Aorta (tissue), 5 donors: ENCODE measurements at regions not wholly inside any gene's neighbourhood (a gene's known extent, or its start where the extent isn't known, plus 50 kb on each side); places are given as distances from the start of the nearest gene placed in this dataset.
"Not testable (repeated sequence)": the region's sequence is repeated elsewhere in the genome, so short reads cannot be mapped to it uniquely, and the experiment has no call there.

Experiments
- ATAC-seq: fragments of 200-7000 bp; cut with Tn5 transposase; one replicate; pipeline ENCODE4 v1.9.1; 2022; ENCODE audit warnings: moderate library complexity; ENCODE audit not compliant: low FRiP score
- DNase-seq, 2 donors: peaks; one replicate each; pipeline ENCODE4 v3.0.0-alpha.2; 2020
- H3K27ac ChIP-seq, 2 donors: one replicate each; pipeline ENCODE4 v1.5.1; 2013; ENCODE audit warnings: low read length in 2 of 2, mild to moderate bottlenecking in 2 of 2, moderate library complexity in 2 of 2, control low read depth in 1 of 2, inconsistent platforms in 1 of 2, low read depth in 1 of 2
- H3K27me3 ChIP-seq, 2 donors: one replicate each; pipeline ENCODE4 v1.6.1; 2013; ENCODE audit warnings: control low read depth in 1 of 2, low read length in 1 of 2, mild to moderate bottlenecking in 1 of 2, moderate library complexity in 1 of 2; ENCODE audit not compliant: insufficient read depth in 2 of 2, control insufficient read depth in 1 of 2
- H3K36me3 ChIP-seq, 2 donors: one replicate each; pipeline ENCODE4 v1.6.1; 2013; ENCODE audit warnings: control low read depth in 1 of 2, low read length in 1 of 2, mild to moderate bottlenecking in 1 of 2; ENCODE audit not compliant: insufficient read depth in 2 of 2, control insufficient read depth in 1 of 2
- H3K4me1 ChIP-seq, 2 donors: one replicate each; pipeline ENCODE4 v1.6.1; 2013; ENCODE audit warnings: low read length in 2 of 2, control low read depth in 1 of 2, mild to moderate bottlenecking in 1 of 2, moderate library complexity in 1 of 2; ENCODE audit not compliant: insufficient read depth in 2 of 2, control insufficient read depth in 1 of 2
- H3K4me3 ChIP-seq, 2 donors: one replicate each; pipeline ENCODE4 v1.5.1; 2013; ENCODE audit warnings: low read length in 2 of 2, control low read depth in 1 of 2, mild to moderate bottlenecking in 1 of 2
- H3K9me3 ChIP-seq: one replicate; pipeline ENCODE4 v1.6.1; 2013; ENCODE audit warnings: mild to moderate bottlenecking, low read length; ENCODE audit not compliant: control insufficient read depth
- WGBS, 2 donors: extraction: QIAGEN DNeasy Blood & Tissue Kit; methylation state at CpG; one replicate each; pipeline ENCODE4 v1.1.7; 2013; 5-methylcytosine and 5-hydroxymethylcytosine counted together
- intact Hi-C, 2 donors: fragments of 100-400 bp; cut with DNase I; formaldehyde crosslinking; loops; one replicate each; pipeline versions ENCODE4 v1.14.2 to v1.15.0; 2022
- donor health status: healthy with polysubstance abuse.
- donor health status: Bipolar disorder and iron deficiency.
- donor health status: DM: no; HTN: no; CAD: no.
- donor health status: DM: no; HTN: no; CAD: no.
- donor health status: DM: yes; HTN: yes; CAD: no.

DNA sequence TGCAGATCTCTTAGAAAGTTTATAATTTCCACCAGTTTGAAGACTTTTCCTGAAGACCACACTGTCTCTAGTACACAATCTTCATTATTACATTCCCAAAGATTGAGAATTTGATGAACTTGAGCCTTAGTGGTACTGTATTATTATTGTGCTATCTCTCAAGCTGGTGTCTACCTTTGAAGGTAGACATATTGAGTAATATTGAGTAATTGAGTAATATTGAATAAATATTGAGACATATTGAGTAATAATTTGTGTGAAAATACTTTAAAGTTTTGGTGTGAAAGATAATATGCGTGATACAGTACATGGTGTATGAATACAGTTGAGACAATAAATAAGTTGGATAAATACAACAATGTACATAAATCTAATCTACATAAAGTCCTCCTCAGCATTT, 613.1 kb upstream of the ADGRL2 start:
- ATAC-seq (no peak), DNase-seq (no peak)
- Histone ChIP-seq H3K9me3 (no peaks in the 10 kb centered on the region), H3K27me3 (no peaks in the 10 kb centered on the region), H3K4me3 (no peak overlapping the region), H3K36me3 (no peaks in the 10 kb centered on the region), H3K27ac (no peak overlapping the region), H3K4me1 (no peaks in the 10 kb centered on the region)
- WGBS, 2 donors: 93 to 95% methylated on average over 1 of the region's 1 CpG
- intact Hi-C loops: no loop called here

- no peak for ATAC-seq
Observed at GRCh38 chr1:81186261-81186660, 614.5 kb upstream of the ADGRL2 start.

GRCh38 chr1:81183553-81183952, 617.2 kb upstream of the ADGRL2 start:
- no peaks in the 10 kb centered on the region for H3K27me3 ChIP-seq
- DNase-seq (no peak), ATAC-seq (no peak)
- H3K4me3 ChIP-seq: no peak overlapping the region
- intact Hi-C loops: no loop called here
- no peak overlapping the region for H3K27ac ChIP-seq
- no peaks in the 10 kb centered on the region for H3K4me1 ChIP-seq
- H3K9me3 ChIP-seq: no peaks in the 10 kb centered on the region
- 90% methylated on average over 1 of the region's 1 CpG for WGBS, 2 donors
- H3K36me3 ChIP-seq: no peaks in the 10 kb centered on the region

More at GRCh38 chr1:81186261-81186660, 614.5 kb upstream of the ADGRL2 start:
- intact Hi-C loops: no loop called here
- no peaks in the 10 kb centered on the region for H3K36me3 ChIP-seq
- no peak for DNase-seq
- H3K27ac ChIP-seq: no peak overlapping the region
- WGBS, 2 donors: 68 to 74% methylated on average over 2 of the region's 2 CpGs
- H3K4me1 ChIP-seq: no peaks in the 10 kb centered on the region
- no peaks in the 10 kb centered on the region for H3K9me3 ChIP-seq
- no peaks in the 10 kb centered on the region for H3K27me3 ChIP-seq
- no peak overlapping the region for H3K4me3 ChIP-seq

- no peaks in the 10 kb centered on the region for H3K9me3 ChIP-seq
- DNase-seq: no peak
- H3K27me3 ChIP-seq: no peaks in the 10 kb centered on the region
- H3K4me1 ChIP-seq: no peaks in the 10 kb centered on the region
- H3K4me3 ChIP-seq: no peak overlapping the region
- H3K27ac ChIP-seq: no peak overlapping the region
- intact Hi-C loops: no loop called here
- WGBS, 2 donors: 81 to 83% methylated on average over 6 of the region's 6 CpGs
- no peaks in the 10 kb centered on the region for H3K36me3 ChIP-seq
- no peak for ATAC-seq
Observed at GRCh38 chr1:81183051-81183450, 617.7 kb upstream of the ADGRL2 start.

DNA sequence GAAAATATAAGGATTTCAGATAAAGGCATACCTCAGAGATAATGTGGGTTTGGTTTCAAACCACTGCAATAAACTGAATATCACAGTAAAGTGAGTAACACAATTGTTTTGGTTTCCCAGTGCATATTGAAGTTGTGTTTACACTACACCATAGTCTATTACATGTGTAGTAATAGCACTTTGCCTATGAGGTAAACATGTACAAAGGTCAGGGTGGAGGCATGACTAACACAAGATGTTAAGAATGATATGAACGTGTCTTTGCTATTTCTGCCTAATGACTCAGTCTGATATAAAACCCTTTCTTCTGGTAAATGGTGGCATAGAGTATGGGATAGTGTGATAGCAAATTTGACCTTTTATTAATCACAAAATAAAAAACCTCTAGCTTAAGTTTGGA, 621.5 kb upstream of the ADGRL2 start:
- peaks cover 3% of the 10 kb centered on the region for H3K9me3 ChIP-seq
- H3K27ac ChIP-seq: no peak overlapping the region
- intact Hi-C loops: no loop called here
- H3K36me3 ChIP-seq: no peaks in the 10 kb centered on the region
- no peak for ATAC-seq
- H3K27me3 ChIP-seq: no peaks in the 10 kb centered on the region
- DNase-seq: no peak
- no peak overlapping the region for H3K4me3 ChIP-seq
- WGBS, 2 donors: 14 to 38% methylated on average over 1 of the region's 1 CpG
- H3K4me1 ChIP-seq: no peaks in the 10 kb centered on the region

DNA sequence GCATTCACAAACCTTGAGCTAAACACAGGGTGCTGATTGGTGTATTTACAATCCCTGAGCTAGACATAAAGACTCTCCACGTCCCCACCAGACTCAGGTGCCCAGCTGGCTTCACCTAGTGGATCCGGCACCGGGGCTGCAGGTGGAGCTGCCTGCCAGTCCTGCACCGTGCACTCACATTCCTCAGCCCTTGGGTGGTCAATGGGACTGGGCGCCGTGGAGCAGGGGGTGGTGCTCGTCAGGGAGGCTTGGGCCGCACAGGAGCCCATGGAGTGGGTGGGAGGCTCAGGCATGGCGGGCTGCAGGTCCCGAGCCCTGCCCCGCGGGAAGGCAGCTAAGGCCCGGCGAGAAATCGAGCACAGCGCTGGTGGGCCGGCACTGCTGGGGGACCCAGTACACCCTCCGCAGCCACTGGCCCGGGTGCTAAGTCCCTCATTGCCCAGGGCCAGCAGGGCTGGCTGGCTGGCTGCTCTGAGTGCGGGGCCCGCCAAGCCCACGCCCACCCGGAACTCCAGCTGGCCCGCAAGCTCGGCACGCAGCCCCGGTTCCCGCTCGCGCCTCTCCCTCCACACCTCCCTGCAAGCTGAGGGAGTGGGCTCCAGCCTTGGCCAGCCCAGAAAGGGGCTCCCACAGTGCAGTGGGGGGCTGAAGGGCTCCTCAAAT, 622.2 kb upstream of the ADGRL2 start:
- H3K36me3 ChIP-seq, H3K4me1 ChIP-seq, ATAC-seq, intact Hi-C loops, H3K9me3 ChIP-seq, H3K27ac ChIP-seq, H3K27me3 ChIP-seq, H3K4me3 ChIP-seq: not testable (repeated sequence)
- peak in 1 of 2 donors; percentile 50 for DNase-seq
- 88 to 98% methylated on average over 8 to 25 of the region's 30 CpGs for WGBS, 2 donors

DNA sequence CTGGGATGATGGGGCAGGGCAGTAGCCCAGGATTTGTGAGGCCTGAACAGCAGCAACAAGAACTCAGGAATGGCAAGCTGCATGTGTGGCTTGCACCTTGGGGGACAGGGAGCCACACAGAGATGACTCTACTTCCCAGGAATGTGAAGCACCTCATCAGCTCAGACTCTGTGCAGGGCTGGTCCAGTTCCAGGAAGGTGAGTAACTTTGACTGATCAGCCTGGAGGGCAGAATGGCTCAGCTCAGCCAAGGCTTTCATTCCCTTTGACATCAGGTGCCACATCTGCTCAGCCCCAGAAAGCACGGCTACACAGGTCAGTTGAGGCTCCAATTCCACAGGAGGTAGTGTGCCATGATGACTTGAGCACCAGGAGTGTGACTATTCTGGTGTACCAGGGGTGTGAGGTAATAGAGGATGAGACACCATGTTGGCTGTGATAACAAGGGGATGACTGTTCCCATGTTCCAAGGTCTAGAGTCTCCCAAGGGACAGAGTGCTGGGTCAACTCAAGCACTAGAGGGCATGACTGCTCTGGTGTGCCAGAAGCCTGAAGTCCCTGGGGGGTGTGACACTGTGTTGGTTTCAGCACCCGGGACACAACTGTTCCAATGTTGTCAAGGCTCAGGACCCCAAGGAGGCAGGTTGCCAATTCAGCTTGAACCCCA, 625.8 kb upstream of the ADGRL2 start:
- no peak overlapping the region for H3K4me3 ChIP-seq
- no peaks in the 10 kb centered on the region for H3K27me3 ChIP-seq
- 90 to 94% methylated on average over 2 of the region's 2 CpGs for WGBS, 2 donors
- intact Hi-C loops: no loop called here
- ATAC-seq: no peak
- H3K36me3 ChIP-seq: no peaks in the 10 kb centered on the region
- DNase-seq: no peak
- peaks cover 5% of the 10 kb centered on the region for H3K9me3 ChIP-seq
- H3K4me1 ChIP-seq: no peaks in the 10 kb centered on the region
- H3K27ac ChIP-seq: no peak overlapping the region

- no peak for ATAC-seq
- no peak overlapping the region for H3K27ac ChIP-seq
- no peak for DNase-seq
Observed at GRCh38 chr1:81174052-81174451, 626.7 kb upstream of the ADGRL2 start.

GRCh38 chr1:81172483-81172882, 628.3 kb upstream of the ADGRL2 start:
- WGBS, 2 donors: 93 to 95% methylated on average over 2 of the region's 2 CpGs

More at GRCh38 chr1:81174052-81174451, 626.7 kb upstream of the ADGRL2 start:
- Histone ChIP-seq H3K36me3 (no peaks in the 10 kb centered on the region), H3K4me1 (no peaks in the 10 kb centered on the region), H3K9me3 (peaks cover 5% of the 10 kb centered on the region), H3K4me3 (no peak overlapping the region), H3K27me3 (no peaks in the 10 kb centered on the region)
- intact Hi-C loops: no loop called here
- WGBS, 2 donors: 97 to 100% methylated on average over 2 of the region's 2 CpGs

More at GRCh38 chr1:81172483-81172882, 628.3 kb upstream of the ADGRL2 start:
- no peak overlapping the region for H3K4me3 ChIP-seq
- no peaks in the 10 kb centered on the region for H3K36me3 ChIP-seq
- DNase-seq: no peak
- intact Hi-C loops: no loop called here
- peaks cover 5% of the 10 kb centered on the region for H3K9me3 ChIP-seq
- no peak for ATAC-seq
- no peaks in the 10 kb centered on the region for H3K4me1 ChIP-seq
- H3K27me3 ChIP-seq: no peaks in the 10 kb centered on the region
- H3K27ac ChIP-seq: no peak overlapping the region
